Left hindlimb (tissue), 1 donor: ENCODE measurements at regions not wholly inside any gene's neighbourhood (a gene's known extent, or its start where the extent isn't known, plus 50 kb on each side); places are given as distances from the start of the nearest gene placed in this dataset.

Experiments
- DNase-seq: peaks from one replicate; pipeline ENCODE4 v3.0.0-alpha.2; 2018

DNA sequence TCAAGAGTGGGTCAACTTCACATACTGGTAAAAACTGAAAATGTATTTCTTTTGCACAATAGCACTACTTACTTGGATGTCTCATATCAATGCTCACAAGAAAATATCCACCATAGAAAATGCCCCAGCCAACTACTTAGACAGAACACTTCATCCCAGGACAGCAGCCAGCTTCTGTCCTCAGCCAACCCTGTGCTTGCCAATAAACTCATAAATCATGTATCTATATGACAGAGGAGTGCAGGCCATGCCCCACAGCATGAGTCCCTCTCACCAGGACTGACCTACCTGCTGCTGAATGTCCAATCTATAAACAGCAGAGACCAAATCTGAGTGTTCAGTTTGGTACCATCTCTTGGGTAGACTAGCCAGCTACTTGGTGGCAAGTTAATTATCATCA, 179.3 kb downstream of the OMA1 start:
- no peak for DNase-seq

DNA sequence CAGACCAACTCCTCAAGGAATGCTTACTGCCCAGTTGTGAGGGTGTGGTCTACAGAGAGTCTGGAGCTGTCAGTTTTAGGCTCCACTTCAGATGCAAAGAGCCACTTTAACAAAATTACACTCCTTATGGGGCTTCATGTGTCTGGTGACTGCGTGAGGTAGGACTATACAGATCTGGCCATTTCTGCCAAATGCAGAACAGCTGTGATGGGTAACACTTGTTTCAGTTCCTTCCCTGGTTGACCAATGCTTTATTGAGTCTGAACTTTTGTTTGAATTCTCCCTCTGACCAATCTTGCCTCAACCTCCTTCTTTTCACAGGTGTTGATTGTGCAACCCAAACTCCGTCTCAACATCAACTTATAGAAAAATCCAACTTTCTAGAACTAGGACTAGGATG, 181.2 kb downstream of the OMA1 start:
- DNase-seq: no peak

DNA sequence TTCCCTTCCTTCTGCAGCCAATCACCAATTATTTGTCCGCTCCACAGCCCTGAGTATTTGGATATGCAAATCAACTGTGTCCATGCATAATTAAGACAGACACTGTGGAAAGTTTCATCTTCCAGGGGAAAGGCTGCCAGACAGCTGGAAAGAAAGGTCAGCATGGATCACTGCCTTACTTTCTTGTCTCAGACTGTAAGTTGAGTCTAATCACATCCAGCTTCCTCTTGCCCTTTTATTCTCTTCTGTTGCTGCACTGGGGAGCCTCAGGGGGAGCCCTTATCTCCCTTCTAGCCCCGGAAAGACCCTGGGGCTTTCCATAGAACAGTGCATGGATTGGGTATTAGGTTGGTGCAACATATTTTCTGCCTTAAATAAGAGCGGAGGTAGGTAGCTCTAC, 182.9 kb downstream of the OMA1 start:
- DNase-seq: no peak

DNA sequence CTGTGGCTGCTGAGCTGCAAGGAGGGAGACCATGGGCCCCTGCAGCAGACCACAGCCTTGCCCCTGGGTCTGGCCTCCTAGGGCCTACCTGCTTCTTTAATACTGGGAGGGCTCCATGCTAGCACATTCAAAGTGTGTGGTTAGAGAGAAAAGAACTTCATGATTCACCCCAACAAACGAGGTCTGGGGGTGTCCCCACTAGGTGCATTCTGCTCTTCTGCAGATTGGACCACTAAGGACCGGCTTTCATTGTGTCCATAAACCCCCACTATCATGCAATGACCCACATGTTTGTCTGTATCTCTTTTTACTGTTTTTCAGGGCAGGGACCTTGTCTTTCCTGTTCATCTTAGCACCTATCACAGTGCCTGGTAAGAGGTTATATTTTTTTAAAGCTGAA, 185.4 kb downstream of the OMA1 start:
- DNase-seq: no peak

DNA sequence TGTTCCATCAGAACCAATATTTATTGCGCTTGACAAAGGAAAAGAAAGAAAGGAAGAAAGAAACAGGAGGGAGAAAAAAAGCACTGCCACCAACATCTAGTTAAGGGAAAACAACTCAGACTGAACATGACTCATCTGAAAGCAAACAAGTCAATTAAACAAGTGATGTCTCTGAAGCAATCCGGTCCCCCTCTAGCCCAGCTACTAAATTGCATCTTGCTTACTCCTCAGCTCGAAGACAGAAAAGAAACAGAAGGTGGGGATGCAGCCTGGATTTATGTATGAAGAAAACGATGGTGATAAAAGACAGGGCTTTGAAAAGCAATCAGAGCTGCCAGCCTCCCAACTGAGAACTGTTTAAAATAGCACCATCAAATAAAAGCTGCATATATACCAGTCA, 188.2 kb downstream of the OMA1 start:
- no peak for DNase-seq

DNA sequence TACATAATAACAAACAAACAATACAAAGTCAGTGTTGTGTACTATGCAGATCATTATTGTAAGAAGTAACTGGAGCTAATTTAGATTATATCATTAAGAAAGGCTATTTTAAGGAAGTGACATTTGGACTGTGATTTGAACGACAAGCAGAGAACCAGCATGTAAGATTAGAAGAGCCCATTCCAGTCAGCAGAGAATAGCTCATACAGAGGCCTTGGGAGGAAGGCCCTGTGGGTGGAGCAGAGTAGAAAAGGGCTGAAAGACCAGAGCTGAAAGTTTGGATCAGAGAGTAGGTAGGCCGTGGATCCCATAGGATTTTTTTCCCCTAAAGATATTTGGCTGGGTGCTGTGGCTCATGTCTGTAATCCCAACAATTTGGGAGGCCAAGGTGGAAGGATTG, 190.1 kb downstream of the OMA1 start:
- no peak for DNase-seq

DNA sequence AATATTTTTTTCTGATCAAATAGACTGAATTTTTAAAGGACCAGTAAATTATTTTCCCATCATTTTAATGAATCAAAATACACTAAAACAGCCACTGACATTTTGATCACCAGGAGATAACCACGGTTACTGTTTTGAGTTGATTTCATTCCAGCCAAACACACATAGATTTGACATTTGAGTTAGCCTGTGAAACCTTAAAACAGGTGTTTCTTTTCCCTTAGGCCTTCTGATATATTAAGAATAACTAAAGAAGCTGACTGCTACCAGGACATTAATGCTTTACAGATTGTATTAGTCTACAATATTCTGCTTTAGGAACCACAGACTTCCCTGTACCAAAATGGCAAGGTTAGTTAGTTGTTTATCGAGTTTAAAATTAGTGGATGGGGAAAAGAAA, 193.4 kb downstream of the OMA1 start:
- no peak for DNase-seq

DNA sequence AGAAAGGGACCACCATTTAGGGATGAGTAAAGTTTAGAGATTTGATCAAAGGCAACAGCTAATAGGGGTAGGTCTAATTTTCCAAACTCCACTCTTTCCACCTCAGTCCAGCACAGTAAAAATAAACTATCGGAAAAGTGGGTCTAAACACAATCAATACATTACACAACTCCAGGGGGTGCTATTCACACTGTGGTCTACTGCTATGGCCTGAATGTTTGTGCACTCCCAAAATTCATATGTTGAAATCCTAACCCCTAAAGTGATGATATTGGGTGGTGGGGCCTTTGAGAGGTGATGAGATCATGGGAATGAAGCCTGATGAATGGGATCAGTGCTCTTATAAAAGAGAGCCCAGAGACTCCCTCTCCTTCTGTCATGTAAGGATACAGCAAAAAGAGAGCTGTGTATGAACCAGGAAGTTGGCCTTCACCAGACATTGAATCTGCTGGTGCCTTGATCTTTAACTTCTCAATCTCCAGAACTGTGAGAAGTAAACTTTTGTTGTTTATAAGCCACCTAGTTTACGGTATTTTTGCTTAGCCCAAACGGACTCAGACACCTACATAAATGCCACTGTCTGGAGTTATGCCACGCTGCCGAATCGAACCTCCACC, 193.9 kb downstream of the OMA1 start:
- no peak for DNase-seq

DNA sequence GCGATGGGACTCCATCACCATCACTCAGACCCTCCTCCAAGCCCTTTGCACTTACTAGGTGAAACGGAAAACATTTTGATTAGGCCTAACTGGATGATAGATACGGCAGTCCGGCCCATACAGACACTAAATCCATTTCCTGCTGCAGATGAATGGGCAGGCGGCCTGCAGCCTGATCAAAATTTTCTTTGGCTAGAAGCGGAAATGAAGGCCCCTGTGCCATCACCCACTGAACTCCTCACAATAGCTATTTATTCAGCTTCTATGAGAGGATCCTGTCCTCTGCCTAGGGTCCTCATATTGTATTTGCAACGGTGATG, 200.5 kb downstream of the OMA1 start:
- DNase-seq: no peak

DNA sequence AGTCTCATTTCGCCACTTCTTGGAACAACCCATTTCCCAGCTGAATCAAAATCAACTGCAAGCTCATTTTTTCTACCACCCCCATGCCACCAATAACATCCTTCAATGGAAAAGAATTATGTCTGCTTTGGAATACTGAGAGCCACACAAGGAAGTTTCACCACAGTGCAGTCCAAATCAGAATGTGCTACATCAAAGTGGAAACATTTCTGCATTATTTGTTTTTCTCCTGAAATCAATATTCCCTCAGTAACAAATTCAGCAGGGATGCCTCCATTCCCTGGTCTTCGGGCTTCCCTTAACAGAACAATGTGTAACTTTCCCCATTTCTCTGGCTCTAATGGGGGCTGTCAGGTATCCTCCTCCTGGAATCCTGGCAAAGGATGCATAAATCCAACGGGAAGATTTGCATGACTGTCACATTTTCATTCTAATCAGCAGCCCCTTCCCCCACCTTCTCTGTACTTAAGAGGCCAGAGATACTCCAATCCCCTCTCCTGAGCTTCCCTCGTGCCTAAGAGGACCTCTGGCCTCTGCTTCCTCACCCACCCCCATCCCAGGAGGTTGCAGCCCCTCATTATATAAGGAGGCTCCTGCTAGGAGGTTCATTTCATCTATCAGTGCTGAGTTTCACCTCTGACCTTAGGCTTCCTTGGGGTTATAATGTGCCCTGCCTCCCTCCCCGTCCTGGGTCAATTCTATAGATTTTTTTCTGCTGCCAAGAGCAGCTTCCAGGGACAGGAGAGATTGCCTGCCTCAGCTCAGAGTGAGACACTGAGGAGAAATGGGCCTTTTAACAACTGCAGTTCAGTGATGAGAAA, 201.1 kb downstream of the OMA1 start:
- no peak for DNase-seq

DNA sequence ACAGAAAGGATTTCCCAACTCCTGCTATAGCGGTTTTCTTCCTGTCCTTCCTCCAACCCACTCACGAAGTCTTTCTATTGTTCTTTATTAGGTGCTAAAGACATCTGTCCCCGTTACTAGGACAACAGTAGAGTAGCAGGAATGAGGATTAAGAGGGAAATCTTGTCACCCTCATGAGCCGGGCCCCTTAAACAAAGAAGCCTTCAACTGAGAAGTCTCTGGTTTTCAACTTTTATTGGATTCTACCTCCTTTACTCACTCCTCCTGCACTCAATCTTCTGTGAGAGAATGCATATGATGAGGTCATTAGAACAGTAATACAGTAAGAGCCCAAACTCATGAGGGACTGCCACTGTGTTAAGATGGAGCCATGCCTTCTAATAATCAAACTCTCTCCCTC, 206.3 kb downstream of the OMA1 start:
- no peak for DNase-seq

DNA sequence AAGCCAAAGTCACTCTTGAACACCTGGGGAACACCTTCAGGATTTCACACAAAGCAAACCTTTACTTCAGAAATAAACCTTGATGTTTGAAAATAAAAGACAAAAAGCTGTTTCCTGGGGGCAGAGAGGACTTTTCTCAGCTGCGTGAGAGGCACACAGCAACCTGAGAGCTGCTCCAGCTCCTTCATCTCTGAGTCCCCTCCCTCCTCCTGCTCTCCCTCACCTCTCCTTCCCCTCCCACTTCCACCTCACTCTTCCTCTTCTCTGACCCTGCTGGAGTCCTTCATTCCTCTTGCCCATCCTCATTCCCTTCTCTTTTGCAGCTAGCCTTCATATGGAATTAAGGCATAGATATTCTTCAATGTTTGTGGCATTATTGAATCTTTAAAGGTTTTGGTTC, 208.4 kb downstream of the OMA1 start:
- DNase-seq: no peak

DNA sequence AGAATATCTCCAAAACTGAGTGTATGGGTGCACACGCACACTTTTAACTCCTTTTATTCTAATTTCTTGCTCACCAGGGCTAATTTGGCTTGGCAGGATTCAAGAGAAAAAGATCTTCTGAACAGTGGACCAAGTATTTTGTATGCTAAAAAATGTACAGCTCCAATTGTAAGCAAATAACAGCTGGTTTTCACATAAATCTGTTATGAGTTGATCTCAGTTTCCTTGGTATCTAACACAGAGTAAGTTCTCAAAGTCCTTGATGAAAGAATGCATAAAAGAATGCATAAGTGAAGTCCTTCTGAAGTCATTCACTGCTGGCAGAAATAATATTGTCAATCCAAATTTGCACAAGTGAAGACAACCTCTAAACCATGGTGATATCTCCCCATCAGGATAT, 213.0 kb downstream of the OMA1 start:
- DNase-seq: no peak

DNA sequence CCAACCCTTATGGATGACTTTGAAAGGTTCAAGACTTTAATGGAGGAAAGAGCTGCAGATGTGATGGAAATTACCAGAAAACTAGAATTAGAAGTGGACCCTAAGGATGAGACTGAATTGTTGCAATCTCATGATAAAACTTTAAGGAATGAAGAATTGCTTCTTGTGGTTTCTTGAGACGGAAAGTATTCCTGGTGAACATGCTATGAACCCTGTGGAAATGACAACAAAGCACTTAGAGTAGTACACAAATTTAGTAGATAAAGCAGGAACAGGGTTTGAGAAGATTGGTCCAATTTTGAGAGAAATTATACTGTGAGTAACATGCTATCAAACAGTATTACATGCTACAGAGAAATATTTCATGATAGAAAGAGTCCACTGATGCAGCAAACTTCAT, 215.4 kb downstream of the OMA1 start:
- DNase-seq: no peak

DNA sequence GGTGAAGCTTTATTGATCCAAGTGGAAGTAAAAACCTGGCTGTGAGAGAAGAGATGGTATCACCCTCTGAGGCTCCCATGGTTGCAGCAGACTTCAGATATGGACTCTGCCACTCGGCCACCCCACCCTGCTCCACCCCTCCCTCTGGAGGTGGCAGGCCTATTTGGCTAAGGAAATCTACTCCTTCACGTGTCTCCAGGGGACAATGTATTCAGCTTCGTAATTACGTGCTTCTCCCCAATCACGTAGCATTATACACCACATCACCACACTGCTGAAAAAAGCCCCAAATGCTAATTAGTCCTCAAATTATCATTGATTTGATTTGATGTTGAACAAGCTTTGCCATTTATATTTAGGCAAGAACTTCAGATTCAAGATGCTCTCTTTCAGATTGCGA, 220.7 kb downstream of the OMA1 start:
- no peak for DNase-seq

DNA sequence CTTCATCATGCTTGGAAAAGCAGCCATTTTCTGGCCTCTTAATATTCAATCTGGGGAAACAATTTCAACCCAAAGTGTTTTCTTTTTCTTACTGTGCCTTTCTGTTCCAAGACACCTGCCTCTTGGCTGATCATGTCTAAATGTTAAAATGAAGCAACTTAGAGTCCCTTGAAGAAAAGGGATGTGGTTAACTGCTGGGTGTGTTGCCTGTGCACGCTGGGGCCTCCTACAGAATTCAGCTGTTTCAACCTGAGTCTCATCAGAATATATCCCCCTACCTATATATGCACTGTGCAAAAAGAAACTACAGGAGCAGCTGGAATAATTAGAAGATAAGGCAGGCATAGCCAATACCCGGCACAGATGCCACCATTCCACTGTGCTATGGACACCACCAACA, 222.0 kb downstream of the OMA1 start:
- DNase-seq: no peak

DNA sequence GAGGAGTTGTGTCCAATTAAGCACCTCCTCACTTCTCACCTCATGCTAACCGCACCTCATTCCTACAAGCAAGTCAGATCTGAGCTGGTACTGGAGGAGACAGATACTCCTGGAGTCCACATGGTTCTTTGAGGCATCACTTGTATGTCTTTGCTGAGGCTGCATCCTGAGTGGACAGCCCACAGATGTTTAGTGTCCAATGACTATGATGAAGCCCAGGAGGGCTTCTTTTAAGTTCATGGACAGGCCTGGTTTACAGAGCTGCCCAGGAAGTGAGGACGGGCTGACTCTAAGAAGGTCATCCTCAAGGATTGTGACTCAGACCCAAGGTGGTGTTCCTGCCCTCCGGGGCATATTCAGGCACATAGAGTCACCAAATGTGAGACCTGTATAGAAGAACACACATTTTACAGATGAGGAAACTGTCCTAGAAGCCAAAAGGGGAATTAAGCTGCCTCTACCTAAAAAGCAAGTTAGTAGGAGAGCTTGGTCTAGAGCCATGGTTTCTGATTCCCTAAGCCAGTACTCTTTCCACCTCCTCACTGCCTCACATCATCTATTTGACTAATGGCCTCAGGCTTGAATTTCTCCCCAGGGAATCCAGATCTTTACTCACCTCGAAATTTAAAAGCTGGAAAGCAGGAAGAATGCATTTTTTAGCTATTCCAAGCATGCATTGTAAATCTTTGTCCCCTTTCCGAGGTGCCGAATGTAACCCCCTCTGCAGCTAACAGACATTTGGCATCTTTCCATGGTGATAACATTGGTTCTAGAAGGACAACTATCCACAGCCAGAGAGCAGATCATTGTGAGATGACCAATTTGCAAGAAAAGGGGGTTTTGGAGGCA, 228.1 kb downstream of the OMA1 start:
- DNase-seq: no peak

DNA sequence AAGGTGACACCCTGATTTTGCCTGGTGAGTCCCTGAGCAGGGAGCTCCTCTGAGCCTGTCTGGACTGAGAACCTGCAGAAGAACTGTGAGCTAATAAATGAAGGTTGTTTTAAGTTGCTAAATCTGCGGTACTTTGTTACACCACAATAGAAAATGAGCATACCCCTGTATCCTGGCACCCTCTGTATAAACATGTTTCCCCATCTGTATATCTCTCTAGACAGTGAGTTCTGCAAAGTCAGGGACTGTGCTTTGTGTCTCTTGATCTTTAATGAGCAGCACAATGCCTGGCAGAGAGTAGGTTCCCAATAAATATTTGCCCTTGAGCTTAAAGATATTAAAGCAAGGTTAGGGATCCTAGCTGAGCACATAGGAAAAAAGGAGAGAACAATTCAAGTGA, 228.8 kb downstream of the OMA1 start:
- no peak for DNase-seq

DNA sequence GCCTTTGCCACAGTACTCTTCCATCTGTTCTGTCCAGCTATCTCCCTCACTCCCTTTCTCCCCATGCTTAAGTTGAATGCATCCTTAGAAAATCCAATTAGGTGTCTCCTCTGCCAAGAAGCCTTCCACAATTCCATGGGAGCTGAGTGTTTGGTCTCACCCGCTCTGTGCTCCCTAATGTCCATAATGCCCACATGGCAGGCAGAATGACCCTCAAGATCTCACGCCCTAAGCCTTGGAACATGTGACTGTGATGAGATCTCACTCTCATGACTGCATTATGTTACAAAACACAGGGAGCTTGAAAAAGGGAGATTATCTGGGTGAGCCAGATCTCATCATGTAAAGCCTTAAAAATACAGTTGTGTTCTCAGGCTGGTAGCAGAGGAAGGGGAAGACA, 229.4 kb downstream of the OMA1 start:
- no peak for DNase-seq

DNA sequence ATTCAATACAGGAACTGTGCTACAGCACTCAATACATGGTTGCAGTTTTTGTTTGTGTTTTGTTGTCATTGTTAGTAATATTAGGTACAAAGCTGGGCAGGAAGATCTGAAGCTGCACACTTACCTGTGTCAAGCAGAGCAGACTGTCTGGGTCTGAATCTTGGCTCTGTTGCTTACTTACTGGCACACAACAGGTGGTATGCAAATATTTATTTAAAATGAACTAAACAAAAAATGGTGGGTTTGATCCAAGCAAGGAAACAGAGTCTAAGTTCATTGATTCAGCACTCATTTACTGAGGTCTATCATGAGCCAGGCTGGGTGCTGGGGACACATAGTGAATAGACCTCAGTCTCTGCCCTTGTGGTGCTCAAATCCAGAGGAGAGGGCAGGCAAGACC, 230.4 kb downstream of the OMA1 start:
- no peak for DNase-seq

DNA sequence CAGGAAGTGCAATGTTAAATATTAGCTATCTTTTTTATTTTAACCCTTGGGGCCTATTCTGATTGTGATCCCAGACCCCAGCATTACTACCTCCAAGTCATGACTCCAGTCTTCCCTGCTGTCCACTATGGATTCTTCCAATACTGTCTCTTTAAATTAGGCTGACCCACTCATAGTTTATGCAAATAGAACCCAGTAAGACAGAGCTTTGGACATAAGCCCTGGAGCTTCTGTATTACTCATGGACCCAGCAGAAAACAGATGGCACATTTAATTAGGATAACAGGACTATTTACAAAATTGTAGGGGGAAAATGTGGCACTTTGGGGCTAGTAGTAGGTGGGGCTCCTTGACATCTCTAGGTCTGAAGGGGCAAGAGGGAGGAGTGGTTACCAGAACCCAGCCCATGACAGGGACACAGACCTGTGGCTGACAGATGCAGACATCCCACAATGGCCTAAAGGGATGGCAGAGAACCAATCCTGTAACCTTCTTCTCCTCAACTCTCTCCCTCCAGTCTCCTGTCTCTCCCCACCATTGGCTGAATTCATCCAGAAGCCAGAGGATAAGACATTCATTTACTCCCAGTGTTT, 233.5 kb downstream of the OMA1 start:
- no peak for DNase-seq

DNA sequence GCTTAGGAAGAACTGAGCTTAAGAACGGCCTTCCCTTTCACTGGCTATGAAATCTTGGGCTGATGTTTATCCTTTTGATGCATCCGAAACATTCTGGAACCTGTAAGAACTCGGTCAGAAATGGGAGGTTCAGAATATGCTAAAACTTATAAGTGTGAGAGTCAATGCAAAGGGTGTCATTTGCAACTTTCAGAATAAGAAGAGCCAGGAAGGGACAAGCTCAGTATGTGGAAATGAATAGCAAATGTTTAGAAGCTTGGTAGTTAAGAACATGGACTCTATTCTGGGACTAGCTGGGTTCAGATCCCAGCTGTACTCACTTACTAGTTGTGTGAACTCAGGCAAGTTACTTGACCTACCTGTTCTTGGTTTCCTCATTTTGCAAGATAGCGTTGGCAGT, 234.1 kb downstream of the OMA1 start:
- DNase-seq: no peak

DNA sequence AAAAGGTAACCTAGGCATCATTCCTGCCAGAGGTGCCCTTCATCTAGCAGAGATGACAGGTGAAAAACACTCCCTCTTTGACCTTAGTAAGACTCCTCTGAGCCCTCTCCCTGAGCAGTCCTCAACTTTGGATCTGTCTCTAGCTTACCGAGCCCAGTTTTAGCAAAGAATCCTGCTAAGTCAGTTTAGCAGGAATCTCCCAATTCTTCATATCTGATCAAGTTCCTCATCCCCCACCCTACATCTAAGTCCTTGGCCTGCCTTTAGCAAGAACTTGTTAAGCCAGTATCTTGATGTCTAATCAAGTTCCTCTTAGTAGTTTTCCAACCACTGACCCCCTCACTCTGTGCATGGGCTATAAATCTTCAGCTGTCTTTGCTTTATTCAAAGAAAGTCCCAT, 235.6 kb downstream of the OMA1 start:
- DNase-seq: no peak

DNA sequence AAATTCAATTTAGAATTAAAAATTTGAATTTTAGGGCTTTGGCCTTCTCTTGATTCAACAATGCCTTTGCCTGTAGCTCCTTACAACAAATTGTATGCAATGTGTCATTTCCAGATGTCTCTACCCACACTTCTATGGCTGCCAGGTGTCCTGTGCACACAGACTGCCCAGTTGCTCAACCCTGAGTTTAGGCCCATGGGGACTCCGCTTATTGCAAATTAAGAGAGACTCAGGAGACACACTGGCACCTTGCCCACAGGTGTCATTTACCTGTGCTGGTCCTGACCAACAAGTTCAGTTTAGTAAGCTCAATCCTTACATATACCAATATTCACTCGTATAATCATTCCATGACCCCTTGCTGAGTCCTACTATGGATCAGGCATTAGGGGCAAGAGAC, 236.1 kb downstream of the OMA1 start:
- no peak for DNase-seq
